ENCODE measurements at regions not wholly inside any gene's neighbourhood (a gene's known extent, or its start where the extent isn't known, plus 50 kb on each side); places are given as distances from the start of the nearest gene placed in this dataset.

DNA sequence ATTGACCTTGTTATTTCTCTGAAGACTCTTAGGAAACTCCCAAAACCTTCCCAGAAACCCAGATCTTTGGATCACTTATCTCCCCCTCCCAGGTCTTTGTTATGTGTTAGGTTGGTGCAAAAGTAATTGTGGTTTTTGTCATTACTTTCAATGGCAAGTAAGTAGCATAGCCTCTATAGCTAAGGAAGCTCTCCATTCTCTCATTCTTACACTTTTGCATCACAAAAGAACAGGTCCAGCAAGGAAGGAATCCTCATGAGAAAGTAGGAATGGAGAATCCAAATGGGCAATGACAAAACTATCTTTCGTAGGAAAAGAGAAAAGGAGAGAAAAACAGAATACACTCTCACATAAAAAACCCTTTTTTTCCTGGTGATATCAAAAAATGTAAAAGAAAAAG is 81.3 kb upstream of the ELAVL2 start:
- Histone ChIP-seq H3K4me3 (ENCODE audit: insufficient read depth, low read depth, low read length) (no peak overlapping the region), H3K27ac (ENCODE audit: insufficient read depth, low read depth, low read length, poor library complexity, severe bottlenecking) (no peak overlapping the region), H3K9me3 (ENCODE audit: control insufficient read depth, low read length) (no peaks in the 10 kb centered on the region), H3K4me1 (ENCODE audit: control insufficient read depth, insufficient read depth, low read length) (no peaks in the 10 kb centered on the region), H3K27me3 (ENCODE audit: control insufficient read depth, insufficient read depth, low read length, poor library complexity, severe bottlenecking) (no peaks in the 10 kb centered on the region), H3K36me3 (ENCODE audit: control insufficient read depth, insufficient read depth, low read length) (no peaks in the 10 kb centered on the region)
- WGBS, 2 experiments = no CpG with 5 or more reads among the region's 1 CpG

DNA sequence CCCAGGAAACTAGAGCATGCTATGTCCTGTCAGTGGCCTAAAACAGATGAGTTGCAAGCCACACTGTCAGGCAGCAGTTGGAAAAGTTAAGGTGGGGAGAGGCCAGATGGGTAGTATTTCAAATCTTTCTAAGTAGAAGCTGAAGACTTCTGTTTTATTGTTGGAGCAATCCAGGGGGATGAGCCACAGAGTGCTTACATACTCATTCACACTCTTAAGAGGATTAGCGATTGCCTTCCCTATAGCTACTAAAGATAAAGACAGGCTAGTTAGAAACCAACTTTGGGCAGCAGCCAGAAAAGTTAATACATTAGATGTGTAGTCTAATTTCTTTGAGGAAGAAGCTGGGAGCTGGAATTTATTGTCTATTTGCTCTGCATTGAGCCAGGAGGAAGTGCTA is 61.7 kb upstream of the ELAVL2 start:
- H3K9me3 ChIP-seq (ENCODE audit: control insufficient read depth, low read length) = no peaks in the 10 kb centered on the region
- H3K27ac ChIP-seq (ENCODE audit: insufficient read depth, low read depth, low read length, poor library complexity, severe bottlenecking) = no peak overlapping the region
- H3K4me3 ChIP-seq (ENCODE audit: insufficient read depth, low read depth, low read length) = no peak overlapping the region
- no peaks in the 10 kb centered on the region for H3K36me3 ChIP-seq (ENCODE audit: control insufficient read depth, insufficient read depth, low read length)
- WGBS, 2 experiments = 100% methylated on average over 1 of the region's 1 CpG
- no peaks in the 10 kb centered on the region for H3K4me1 ChIP-seq (ENCODE audit: control insufficient read depth, insufficient read depth, low read length)
- H3K27me3 ChIP-seq (ENCODE audit: control insufficient read depth, insufficient read depth, low read length, poor library complexity, severe bottlenecking) = no peaks in the 10 kb centered on the region
